OCI-LY1 (cell line): ENCODE measurements at regions not wholly inside any gene's neighbourhood (a gene's known extent, or its start where the extent isn't known, plus 50 kb on each side); places are given as distances from the start of the nearest gene placed in this dataset.

Experiments used
- H2AFZ ChIP-seq: fragments of 200-600 bp; sonication (generic), shearing (Covaris generic); 2 replicates; pipeline ENCODE4 v1.6.0; 2014; ENCODE audit warnings: antibody characterized with exemption, mild to moderate bottlenecking, low read length
- H3F3A ChIP-seq: fragments of 200-600 bp; sonication (generic), shearing (Covaris generic); 2 replicates; pipeline ENCODE4 v1.6.0; 2014; ENCODE audit warnings: mild to moderate bottlenecking, antibody characterized with exemption, low read length, moderate library complexity; ENCODE audit not compliant: insufficient read depth
- H3K27ac ChIP-seq: fragments of 200-600 bp; sonication (generic); 2 replicates; pipeline ENCODE4 v1.5.1; 2014; ENCODE audit warnings: low read length, mixed run types, mild to moderate bottlenecking, low read depth; ENCODE audit not compliant: poor library complexity, severe bottlenecking
- H3K27me3 ChIP-seq: fragments of 200-600 bp; sonication (generic); 2 replicates; pipeline ENCODE4 v1.6.0; 2014; ENCODE audit warnings: antibody characterized with exemption, mild to moderate bottlenecking, low read length, moderate library complexity; ENCODE audit not compliant: insufficient read depth
- H3K36me3 ChIP-seq: fragments of 200-600 bp; sonication (generic); 2 replicates; pipeline ENCODE4 v1.6.1; 2014; ENCODE audit warnings: mild to moderate bottlenecking, antibody characterized with exemption, low read length, moderate library complexity, mixed read lengths; ENCODE audit not compliant: insufficient read depth
- H3K4me1 ChIP-seq: fragments of 200-600 bp; sonication (generic); 2 replicates; pipeline ENCODE4 v1.5.1; 2014; ENCODE audit warnings: mild to moderate bottlenecking, low read length, moderate library complexity; ENCODE audit not compliant: insufficient read depth, severe bottlenecking
- H3K4me2 ChIP-seq: fragments of 200-600 bp; sonication (generic), shearing (Covaris generic); 2 replicates; pipeline ENCODE4 v1.6.1; 2014; ENCODE audit warnings: low read length
- H3K4me3 ChIP-seq: fragments of 200-600 bp; sonication (generic); 2 replicates; pipeline ENCODE4 v1.5.1; 2014; ENCODE audit warnings: low read length, low read depth, mild to moderate bottlenecking, mixed read lengths; ENCODE audit not compliant: poor library complexity, severe bottlenecking
- H3K79me2 ChIP-seq: fragments of 200-600 bp; shearing (Covaris generic); 2 replicates; pipeline ENCODE4 v1.6.1; 2016; ENCODE audit warnings: mixed run types, low read length, mixed read lengths; ENCODE audit not compliant: insufficient read depth
- H3K9ac ChIP-seq: fragments of 200-600 bp; sonication (generic), shearing (Covaris generic); 2 replicates; pipeline ENCODE4 v1.6.1; 2014; ENCODE audit warnings: mild to moderate bottlenecking, low read length, mixed read lengths
- H3K9me2 ChIP-seq: fragments of 200-600 bp; sonication (generic), shearing (Covaris generic); 2 replicates; pipeline ENCODE4 v1.6.1; 2014; ENCODE audit warnings: low read depth, mild to moderate bottlenecking, low read length, mixed read lengths
- H3K9me3 ChIP-seq: fragments of 200-600 bp; shearing (Covaris generic); 2 replicates; pipeline ENCODE4 v1.6.1; 2014; ENCODE audit warnings: low read length, mixed read lengths
- H4K20me1 ChIP-seq: fragments of 200-600 bp; sonication (generic), shearing (Covaris generic); 2 replicates; pipeline ENCODE4 v1.6.0; 2016; ENCODE audit warnings: mild to moderate bottlenecking, low read length; ENCODE audit not compliant: insufficient read depth
- EZH2 ChIP-seq: fragments of 200-600 bp; sonication (generic), shearing (Covaris generic); IDR thresholded peaks from 2 replicates; pipeline ENCODE4 v1.8.0; 2017; ENCODE audit warnings: borderline replicate concordance, mixed run types, mild to moderate bottlenecking, antibody characterized with exemption, low read length, moderate library complexity, mixed read lengths
- TF ChIP-seq, protein P1 (sequence below): fragments of 200-600 bp; sonication (generic), shearing (Covaris generic); IDR thresholded peaks from 2 replicates; pipeline ENCODE4 v1.5.1; 2017; ENCODE audit warnings: mild to moderate bottlenecking, antibody characterized with exemption, low read length, moderate library complexity, mixed read lengths

GRCh38 chr6:166006900-166007301 lies 160.8 kb downstream of the TBXT start:
- Histone ChIP-seq H3K36me3 (no peaks in the 10 kb centered on the region), H3K4me2 (no peak overlapping the region), H3K9ac (no peak overlapping the region), H3K4me1 (no peaks in the 10 kb centered on the region), H3K27ac (no peak overlapping the region), H3F3A (no peaks in the 10 kb centered on the region), H3K27me3 (no peaks in the 10 kb centered on the region), H3K9me3 (no peaks in the 10 kb centered on the region), H3K9me2 (no peaks in the 10 kb centered on the region), H4K20me1 (no peaks in the 10 kb centered on the region), H2AFZ (no peak overlapping the region), H3K79me2 (no peaks in the 10 kb centered on the region), H3K4me3 (no peak overlapping the region)
- TF ChIP-seq, protein P1, sequence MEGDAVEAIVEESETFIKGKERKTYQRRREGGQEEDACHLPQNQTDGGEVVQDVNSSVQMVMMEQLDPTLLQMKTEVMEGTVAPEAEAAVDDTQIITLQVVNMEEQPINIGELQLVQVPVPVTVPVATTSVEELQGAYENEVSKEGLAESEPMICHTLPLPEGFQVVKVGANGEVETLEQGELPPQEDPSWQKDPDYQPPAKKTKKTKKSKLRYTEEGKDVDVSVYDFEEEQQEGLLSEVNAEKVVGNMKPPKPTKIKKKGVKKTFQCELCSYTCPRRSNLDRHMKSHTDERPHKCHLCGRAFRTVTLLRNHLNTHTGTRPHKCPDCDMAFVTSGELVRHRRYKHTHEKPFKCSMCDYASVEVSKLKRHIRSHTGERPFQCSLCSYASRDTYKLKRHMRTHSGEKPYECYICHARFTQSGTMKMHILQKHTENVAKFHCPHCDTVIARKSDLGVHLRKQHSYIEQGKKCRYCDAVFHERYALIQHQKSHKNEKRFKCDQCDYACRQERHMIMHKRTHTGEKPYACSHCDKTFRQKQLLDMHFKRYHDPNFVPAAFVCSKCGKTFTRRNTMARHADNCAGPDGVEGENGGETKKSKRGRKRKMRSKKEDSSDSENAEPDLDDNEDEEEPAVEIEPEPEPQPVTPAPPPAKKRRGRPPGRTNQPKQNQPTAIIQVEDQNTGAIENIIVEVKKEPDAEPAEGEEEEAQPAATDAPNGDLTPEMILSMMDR: no peak
- no peak for TF ChIP-seq EZH2

DNA sequence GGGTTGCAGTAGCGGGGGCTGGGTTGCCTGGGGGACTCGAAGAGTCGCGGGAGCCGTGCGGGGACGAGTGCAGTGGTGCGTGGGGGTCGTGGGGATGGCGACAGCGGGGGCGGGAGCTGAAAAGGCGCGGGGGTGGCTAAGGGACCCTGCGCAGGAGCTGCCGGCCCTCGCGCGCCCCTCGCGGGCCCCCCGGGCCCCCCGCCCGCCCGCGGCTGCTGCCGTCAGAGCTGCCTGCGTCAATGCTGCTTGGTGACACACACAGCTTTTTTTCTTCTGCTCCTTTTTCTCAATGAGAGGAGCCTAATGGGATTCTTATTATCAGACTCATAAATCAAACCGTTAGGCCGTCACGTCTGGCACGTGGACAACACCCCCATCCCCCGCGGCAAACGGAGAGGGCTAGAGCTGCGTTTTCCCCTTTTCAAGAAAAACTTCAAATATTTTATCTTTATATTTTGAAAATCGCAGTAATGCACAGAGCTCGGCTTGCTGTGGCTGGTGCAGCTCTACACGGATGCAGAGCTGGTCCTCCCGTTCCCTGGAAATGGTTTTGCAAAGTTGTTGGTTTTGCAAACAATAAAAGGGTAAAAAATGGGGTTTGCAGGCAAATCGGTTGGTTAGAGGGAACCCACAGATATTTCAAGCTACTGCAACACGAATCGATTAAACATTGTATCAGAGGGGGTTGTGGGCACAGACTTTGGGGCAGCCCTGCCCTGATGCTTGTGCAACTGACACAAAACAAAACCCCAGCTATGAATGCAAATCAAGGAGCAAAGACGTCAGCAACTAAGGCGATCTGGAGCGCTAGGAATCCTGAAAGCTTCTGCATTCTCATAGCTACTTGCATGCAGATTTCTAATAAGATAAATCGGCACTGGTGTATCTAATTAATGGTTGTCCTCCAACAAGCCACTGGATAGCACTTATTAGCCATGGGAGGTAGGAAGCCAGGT lies 161.4 kb downstream of the TBXT start:
- Histone ChIP-seq H3K9ac (no peak overlapping the region), H3K4me2 (no peak overlapping the region), H4K20me1 (no peaks in the 10 kb centered on the region), H3K4me1 (no peaks in the 10 kb centered on the region), H3K79me2 (no peaks in the 10 kb centered on the region), H3K9me2 (no peaks in the 10 kb centered on the region), H3F3A (no peaks in the 10 kb centered on the region), H3K36me3 (no peaks in the 10 kb centered on the region), H2AFZ (no peak overlapping the region), H3K27me3 (no peaks in the 10 kb centered on the region), H3K9me3 (no peaks in the 10 kb centered on the region), H3K4me3 (no peak overlapping the region), H3K27ac (no peak overlapping the region)
- TF ChIP-seq EZH2: no peak
- TF ChIP-seq, protein P1: no peak

DNA sequence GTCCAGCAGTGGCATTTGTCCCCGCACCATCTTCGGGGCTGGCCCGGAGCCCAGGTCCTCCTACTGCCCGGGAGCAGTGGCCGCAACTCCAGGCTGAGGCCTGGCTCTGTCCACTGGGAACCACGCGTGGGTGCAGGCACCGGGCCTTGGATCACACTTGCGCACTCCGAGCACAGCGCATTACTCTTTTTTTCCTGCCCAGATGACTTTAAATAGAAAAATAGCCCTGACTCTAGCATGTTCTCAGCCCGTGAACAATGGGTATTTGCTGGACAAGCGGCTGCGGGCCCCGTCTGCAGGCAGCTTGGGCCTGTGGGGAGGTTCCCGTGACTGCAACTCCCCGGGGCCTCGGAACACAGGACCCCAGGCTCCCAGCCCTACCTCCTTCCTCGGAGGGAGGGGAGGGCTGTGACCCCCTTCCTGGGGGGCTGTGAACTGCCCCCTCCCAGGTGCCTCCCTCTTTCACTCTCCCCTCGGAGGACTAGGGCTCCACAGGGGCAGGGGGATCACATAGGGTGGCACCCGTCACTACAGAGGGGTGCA lies 162.2 kb downstream of the TBXT start:
- Histone ChIP-seq H3F3A (no peaks in the 10 kb centered on the region), H3K4me2 (no peak overlapping the region), H3K4me3 (no peak overlapping the region), H3K27ac (no peak overlapping the region), H3K9me3 (no peaks in the 10 kb centered on the region), H3K79me2 (no peaks in the 10 kb centered on the region), H3K9ac (no peak overlapping the region), H3K4me1 (no peaks in the 10 kb centered on the region), H4K20me1 (no peaks in the 10 kb centered on the region), H3K9me2 (no peaks in the 10 kb centered on the region), H2AFZ (no peak overlapping the region), H3K36me3 (no peaks in the 10 kb centered on the region), H3K27me3 (0 out of 2 replicates have a peak, but pooled peaks cover 2% of the 10 kb centered on the region)
- TF ChIP-seq, protein P1: no peak
- no peak for TF ChIP-seq EZH2
